HG03159 (cell line): ENCODE measurements at regions not wholly inside any gene's neighbourhood (a gene's known extent, or its start where the extent isn't known, plus 50 kb on each side); places are given as distances from the start of the nearest gene placed in this dataset.
"Not testable (repeated sequence)": the region's sequence is repeated elsewhere in the genome, so short reads cannot be mapped to it uniquely, and the experiment has no call there.

Source experiments
- ATAC-seq: cut with Tn5 transposase; IDR thresholded peaks from one replicate; pipeline ENCODE4 v1.9.1; 2021; ENCODE audit warnings: mild to moderate bottlenecking, moderate library complexity; ENCODE audit not compliant: unreplicated experiment

GRCh38 chr5:124521461-124522230 lies 224.8 kb downstream of the ZNF608 start:
- no peak for ATAC-seq

- no peak for ATAC-seq
Measured at GRCh38 chr5:124519396-124519795, 227.0 kb downstream of the ZNF608 start.

- no peak for ATAC-seq
Measured at GRCh38 chr5:124516567-124516966, 229.9 kb downstream of the ZNF608 start.

- ATAC-seq: no peak
Measured at GRCh38 chr5:124515497-124516245, 230.8 kb downstream of the ZNF608 start.

- no peak for ATAC-seq
Measured at GRCh38 chr5:124514956-124515355, 231.5 kb downstream of the ZNF608 start.

GRCh38 chr5:124512952-124513632 lies 233.3 kb downstream of the ZNF608 start:
- no peak for ATAC-seq

- ATAC-seq: no peak
Measured at GRCh38 chr5:124512236-124512635, 234.2 kb downstream of the ZNF608 start.

GRCh38 chr5:124511791-124512190 lies 234.6 kb downstream of the ZNF608 start:
- ATAC-seq: no peak

- no peak for ATAC-seq
Measured at GRCh38 chr5:124507688-124508087, 238.8 kb downstream of the ZNF608 start.

- peak; percentile 93 for ATAC-seq
Measured at GRCh38 chr5:124504081-124504916, 242.1 kb downstream of the ZNF608 start.

- ATAC-seq: no peak
Measured at GRCh38 chr5:124502551-124502950, 243.9 kb downstream of the ZNF608 start.

GRCh38 chr5:124499818-124500217 lies 246.6 kb downstream of the ZNF608 start:
- ATAC-seq: not testable (repeated sequence)

- ATAC-seq: not testable (repeated sequence)
Measured at GRCh38 chr5:124496968-124497367, 249.5 kb downstream of the ZNF608 start.

GRCh38 chr5:124494540-124495116 lies 251.8 kb downstream of the ZNF608 start:
- ATAC-seq: no peak

GRCh38 chr5:124492444-124493224 lies 253.8 kb downstream of the ZNF608 start:
- ATAC-seq: no peak

GRCh38 chr5:124490315-124490714 lies 256.1 kb downstream of the ZNF608 start:
- not testable (repeated sequence) for ATAC-seq

GRCh38 chr5:124481419-124481818 lies 265.0 kb downstream of the ZNF608 start:
- no peak for ATAC-seq

GRCh38 chr5:124480964-124481363 lies 265.5 kb downstream of the ZNF608 start:
- ATAC-seq: no peak

- ATAC-seq: no peak
Measured at GRCh38 chr5:124480022-124480421, 266.4 kb downstream of the ZNF608 start.

- no peak for ATAC-seq
Measured at GRCh38 chr5:124478264-124478663, 268.2 kb downstream of the ZNF608 start.
